BLaER1 (cell line): ENCODE measurements at regions not wholly inside any gene's neighbourhood (a gene's known extent, or its start where the extent isn't known, plus 50 kb on each side); places are given as distances from the start of the nearest gene placed in this dataset.

ENCODE experiments used
- H3K27ac ChIP-seq: shearing (Covaris generic); formaldehyde crosslinking; 2 replicates; pipeline ENCODE4 v1.8.1; 2022
- H3K27me3 ChIP-seq: shearing (Covaris generic); formaldehyde crosslinking; 2 replicates; pipeline ENCODE4 v1.8.1; 2022
- H3K36me3 ChIP-seq: shearing (Covaris generic); formaldehyde crosslinking; 2 replicates; pipeline ENCODE4 v1.8.1; 2022
- H3K4me1 ChIP-seq: shearing (Covaris generic); formaldehyde crosslinking; 2 replicates; pipeline ENCODE4 v1.8.1; 2022
- H3K4me2 ChIP-seq: shearing (Covaris generic); formaldehyde crosslinking; 2 replicates; pipeline ENCODE4 v1.8.1; 2022
- H3K4me3 ChIP-seq: shearing (Covaris generic); formaldehyde crosslinking; 2 replicates; pipeline ENCODE4 v1.8.1; 2022
- H3K9ac ChIP-seq: shearing (Covaris generic); formaldehyde crosslinking; 2 replicates; pipeline ENCODE4 v1.8.1; 2022
- H3K9me3 ChIP-seq: shearing (Covaris generic); formaldehyde crosslinking; 2 replicates; pipeline ENCODE4 v1.8.1; 2022
- H4K20me1 ChIP-seq: shearing (Covaris generic); formaldehyde crosslinking; 2 replicates; pipeline ENCODE4 v1.8.1; 2022
- Cebpa-rat ChIP-seq: shearing (Covaris generic); IDR thresholded peaks from 2 replicates; pipeline ENCODE4 v1.8.1; 2022

DNA sequence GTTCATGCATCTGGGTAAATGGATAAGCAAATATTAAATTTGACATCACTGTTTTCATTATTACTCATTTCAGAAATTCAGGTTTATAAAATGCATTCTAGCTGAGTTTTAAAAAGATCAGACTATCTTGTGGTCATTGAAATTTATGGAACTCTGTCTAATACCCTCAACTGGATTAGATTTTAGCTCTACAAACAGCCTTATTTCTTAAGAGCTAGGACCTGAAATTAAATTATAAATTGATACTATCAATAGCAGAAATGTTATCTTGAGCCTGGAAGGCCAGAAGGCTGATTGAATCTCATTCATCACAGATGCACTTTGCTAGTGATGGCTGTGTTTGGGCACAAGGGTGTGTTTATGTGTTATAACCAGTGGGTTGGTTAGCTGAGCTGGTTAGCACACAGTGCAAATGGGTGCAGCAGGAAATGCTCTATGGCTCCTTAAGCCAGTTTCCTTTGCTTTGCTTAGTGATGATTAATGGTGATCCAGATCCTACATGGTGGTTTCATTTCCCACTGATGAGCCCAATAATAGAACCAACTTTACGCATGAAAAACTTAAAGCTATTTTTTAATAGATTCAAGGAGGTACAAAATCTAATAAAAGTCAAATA is 310.8 kb upstream of the KLF12 start:
- H3K4me3 ChIP-seq = no peak overlapping the region
- TF ChIP-seq Cebpa-rat = no peak
- 0 out of 2 replicates have a peak, but pooled peaks cover 6% of the 10 kb centered on the region for H3K4me1 ChIP-seq
- H3K27ac ChIP-seq = no peak overlapping the region
- H3K27me3 ChIP-seq = no peaks in the 10 kb centered on the region
- 0 out of 2 replicates have a peak, but pooled peaks cover 6% of the 10 kb centered on the region for H3K9me3 ChIP-seq
- H4K20me1 ChIP-seq = no peaks in the 10 kb centered on the region
- H3K9ac ChIP-seq = no peak overlapping the region
- no peak overlapping the region for H3K4me2 ChIP-seq
- H3K36me3 ChIP-seq = no peaks in the 10 kb centered on the region

GRCh38 chr13:74444161-74444571 is 310.0 kb upstream of the KLF12 start:
- Histone ChIP-seq H3K9me3 (0 out of 2 replicates have a peak, but pooled peaks cover 2% of the 10 kb centered on the region), H3K4me1 (peaks cover 9% of the 10 kb centered on the region; the same call in 1 of the 2 replicates), H3K9ac (no peak overlapping the region), H3K4me3 (no peak overlapping the region), H3K36me3 (no peaks in the 10 kb centered on the region), H3K27me3 (no peaks in the 10 kb centered on the region), H4K20me1 (no peaks in the 10 kb centered on the region), H3K27ac (no peak overlapping the region), H3K4me2 (no peak overlapping the region)
- TF ChIP-seq Cebpa-rat = no peak

DNA sequence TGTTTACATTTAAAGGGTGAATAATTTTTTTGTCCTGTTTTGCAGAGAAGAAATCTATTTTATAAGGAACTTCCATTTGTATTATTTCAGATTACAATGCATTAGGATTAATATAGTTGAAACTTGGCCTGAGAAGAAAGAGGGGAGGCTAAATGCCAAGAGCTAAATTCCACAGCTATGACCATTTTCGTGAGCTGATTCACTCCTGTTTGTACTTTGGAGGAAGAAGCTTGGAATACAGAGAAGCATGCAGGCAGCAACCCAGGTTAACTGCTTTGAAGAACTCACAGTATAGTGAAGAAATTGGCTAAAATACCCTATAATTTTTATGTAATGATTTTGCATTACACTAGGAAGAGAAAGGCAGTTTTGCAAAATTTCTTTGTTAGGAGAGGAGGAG is 309.4 kb upstream of the KLF12 start:
- H3K9ac ChIP-seq = no peak overlapping the region
- no peak overlapping the region for H3K4me2 ChIP-seq
- no peaks in the 10 kb centered on the region for H3K36me3 ChIP-seq
- H3K27ac ChIP-seq = no peak overlapping the region
- no peaks in the 10 kb centered on the region for H3K9me3 ChIP-seq
- H3K27me3 ChIP-seq = no peaks in the 10 kb centered on the region
- peaks cover 9% of the 10 kb centered on the region; the same call in 1 of the 2 replicates for H3K4me1 ChIP-seq
- no peaks in the 10 kb centered on the region for H4K20me1 ChIP-seq
- TF ChIP-seq Cebpa-rat = no peak
- H3K4me3 ChIP-seq = no peak overlapping the region

- Histone ChIP-seq H3K9me3 (no peaks in the 10 kb centered on the region), H3K4me1 (peaks cover 9% of the 10 kb centered on the region; the same call in 1 of the 2 replicates), H3K27ac (no peak overlapping the region), H4K20me1 (no peaks in the 10 kb centered on the region), H3K4me2 (no peak overlapping the region), H3K9ac (no peak overlapping the region), H3K27me3 (no peaks in the 10 kb centered on the region), H3K36me3 (no peaks in the 10 kb centered on the region), H3K4me3 (no peak overlapping the region)
- no peak for TF ChIP-seq Cebpa-rat
Observed at GRCh38 chr13:74442751-74443150, 308.5 kb upstream of the KLF12 start.

DNA sequence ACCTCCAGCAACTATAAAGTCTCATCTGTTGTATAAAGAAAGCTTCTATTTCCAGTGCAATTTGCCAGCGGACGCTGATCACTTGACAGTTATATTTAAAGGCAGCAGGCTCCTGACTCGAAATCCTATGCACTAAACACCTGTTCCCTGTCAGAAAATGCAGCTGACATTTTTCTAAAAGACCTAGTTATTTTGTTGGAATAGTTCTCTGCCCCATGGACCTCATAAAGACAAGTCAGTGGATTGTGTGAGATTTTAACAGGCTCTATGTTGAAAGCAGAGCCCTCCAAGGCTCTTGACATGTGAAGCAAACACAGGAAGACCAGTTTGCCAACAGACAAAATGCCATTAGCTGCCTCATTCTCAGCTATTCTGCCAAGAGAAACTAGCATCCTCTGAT is 304.7 kb upstream of the KLF12 start:
- H3K4me3 ChIP-seq = no peak overlapping the region
- H3K36me3 ChIP-seq = no peaks in the 10 kb centered on the region
- no peak overlapping the region for H3K9ac ChIP-seq
- H4K20me1 ChIP-seq = no peaks in the 10 kb centered on the region
- H3K4me1 ChIP-seq = peaks cover 3% of the 10 kb centered on the region; the same call in 1 of the 2 replicates
- H3K4me2 ChIP-seq = no peak overlapping the region
- no peak overlapping the region for H3K27ac ChIP-seq
- no peaks in the 10 kb centered on the region for H3K27me3 ChIP-seq
- H3K9me3 ChIP-seq = no peaks in the 10 kb centered on the region
- no peak for TF ChIP-seq Cebpa-rat

GRCh38 chr13:74434782-74435181 is 300.6 kb upstream of the KLF12 start:
- Histone ChIP-seq H3K4me2 (no peak overlapping the region), H3K27ac (no peak overlapping the region), H3K4me1 (peaks cover 3% of the 10 kb centered on the region; the same call in 1 of the 2 replicates), H3K9ac (no peak overlapping the region), H3K9me3 (no peaks in the 10 kb centered on the region), H3K27me3 (no peaks in the 10 kb centered on the region), H3K4me3 (no peak overlapping the region), H4K20me1 (no peaks in the 10 kb centered on the region), H3K36me3 (no peaks in the 10 kb centered on the region)
- TF ChIP-seq Cebpa-rat = no peak

- no peaks in the 10 kb centered on the region for H3K4me1 ChIP-seq
- no peaks in the 10 kb centered on the region for H3K36me3 ChIP-seq
- H3K27me3 ChIP-seq = no peaks in the 10 kb centered on the region
- no peak overlapping the region for H3K27ac ChIP-seq
- H3K9me3 ChIP-seq = peaks cover 2% of the 10 kb centered on the region; the same call in 1 of the 2 replicates
- H4K20me1 ChIP-seq = no peaks in the 10 kb centered on the region
- no peak overlapping the region for H3K4me3 ChIP-seq
- no peak for TF ChIP-seq Cebpa-rat
- H3K4me2 ChIP-seq = no peak overlapping the region
- H3K9ac ChIP-seq = no peak overlapping the region
Observed at GRCh38 chr13:74424455-74424854, 290.3 kb upstream of the KLF12 start.

DNA sequence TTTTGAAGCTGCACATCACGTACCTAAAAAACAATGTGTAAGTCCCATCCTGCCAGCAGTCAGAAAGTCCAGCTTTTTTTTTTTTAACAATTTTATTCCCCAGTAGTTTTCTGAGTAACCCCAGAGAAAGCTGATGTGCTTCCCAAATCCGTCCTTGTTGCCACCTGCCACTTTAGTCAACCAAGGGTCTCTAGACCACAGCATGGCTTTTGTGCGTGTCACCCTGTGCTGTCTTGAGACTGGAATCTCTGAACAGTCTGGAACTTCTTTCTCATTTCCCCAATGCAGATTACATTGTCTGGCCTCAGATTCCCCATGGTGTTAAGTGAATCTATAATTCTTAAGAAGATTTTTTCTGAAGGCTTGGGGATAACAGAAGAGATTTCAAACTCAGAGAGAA is 289.2 kb upstream of the KLF12 start:
- Histone ChIP-seq H3K4me2 (no peak overlapping the region), H3K9ac (no peak overlapping the region), H3K27me3 (no peaks in the 10 kb centered on the region)

GRCh38 chr13:74414458-74414857 is 280.3 kb upstream of the KLF12 start:
- Histone ChIP-seq H3K9me3 (peaks cover 19% of the 10 kb centered on the region), H4K20me1 (no peaks in the 10 kb centered on the region), H3K36me3 (no peaks in the 10 kb centered on the region), H3K27ac (no peak overlapping the region), H3K4me3 (no peak overlapping the region), H3K27me3 (no peaks in the 10 kb centered on the region), H3K4me2 (no peak overlapping the region), H3K9ac (no peak overlapping the region), H3K4me1 (no peaks in the 10 kb centered on the region)
- TF ChIP-seq Cebpa-rat = no peak

More for the DNA sequence above, 289.2 kb upstream of the KLF12 start:
- peaks cover 2% of the 10 kb centered on the region; the same call in 1 of the 2 replicates for H3K9me3 ChIP-seq
- no peaks in the 10 kb centered on the region for H3K36me3 ChIP-seq
- H4K20me1 ChIP-seq = no peaks in the 10 kb centered on the region
- no peak overlapping the region for H3K27ac ChIP-seq
- no peaks in the 10 kb centered on the region for H3K4me1 ChIP-seq
- TF ChIP-seq Cebpa-rat = no peak
- H3K4me3 ChIP-seq = no peak overlapping the region

DNA sequence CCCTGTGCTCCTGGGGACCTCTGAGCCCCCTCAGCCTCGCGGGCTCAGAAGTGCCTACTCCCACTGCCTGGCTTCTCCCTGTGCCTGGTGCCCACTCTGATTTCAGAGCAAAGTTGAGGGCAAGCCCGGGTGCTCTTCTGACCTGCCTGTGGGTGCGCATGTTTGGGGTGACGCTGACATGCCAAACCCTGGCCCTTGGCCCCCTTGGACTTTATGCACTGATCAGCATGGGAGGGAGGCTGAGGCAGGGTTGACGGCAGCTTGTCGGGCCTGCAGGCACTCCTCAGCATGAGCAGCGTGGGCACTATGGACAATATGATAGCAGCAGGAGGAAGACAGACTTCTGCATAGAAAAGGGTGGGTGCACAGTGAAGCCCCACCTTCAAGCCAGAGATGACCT is 279.3 kb upstream of the KLF12 start:
- no peak for TF ChIP-seq Cebpa-rat
- Histone ChIP-seq H3K27ac (no peak overlapping the region), H3K4me2 (no peak overlapping the region), H4K20me1 (no peaks in the 10 kb centered on the region), H3K36me3 (no peaks in the 10 kb centered on the region), H3K27me3 (no peaks in the 10 kb centered on the region), H3K9ac (no peak overlapping the region), H3K9me3 (peaks cover 19% of the 10 kb centered on the region), H3K4me3 (no peak overlapping the region), H3K4me1 (no peaks in the 10 kb centered on the region)
